Heart left ventricle (tissue), 16 donors: ENCODE measurements at regions not wholly inside any gene's neighbourhood (a gene's known extent, or its start where the extent isn't known, plus 50 kb on each side); places are given as distances from the start of the nearest gene placed in this dataset.

ENCODE experiments used
- ATAC-seq, 4 donors: fragments of 200-7000 bp; cut with Tn5 transposase; one replicate each; pipeline ENCODE4 v1.9.1; 2020 to 2022; ENCODE audit warnings: moderate library complexity in 4 of 4, mild to moderate bottlenecking in 3 of 4, moderate number of reproducible peaks in 1 of 4
- DNase-seq, 5 donors: peaks; one replicate each; pipeline ENCODE4 v3.0.0-alpha.2; 2020
- H3K27ac ChIP-seq, 12 donors: fragments of 200-600 bp; sonication (generic) in 4 of 12; one replicate each; pipeline versions ENCODE4 v1.5.0 to v1.8.0; 2016 to 2022; ENCODE audit warnings: mild to moderate bottlenecking in 2 of 12
- H3K27me3 ChIP-seq, 9 donors: fragments of 200-600 bp; sonication (generic) in 2 of 9; one replicate each; pipeline versions ENCODE4 v1.5.1 to v1.8.0; 2016 to 2022; ENCODE audit warnings: mild to moderate bottlenecking in 3 of 9
- H3K36me3 ChIP-seq, 9 donors: fragments of 200-600 bp; sonication (generic) in 2 of 9; one replicate each; pipeline versions ENCODE4 v1.5.0 to v1.8.0; 2018 to 2022; ENCODE audit warnings: mild to moderate bottlenecking in 2 of 9
- H3K4me1 ChIP-seq, 12 donors: fragments of 200-600 bp; sonication (generic) in 4 of 12; one replicate each; pipeline versions ENCODE4 v1.5.0 to v1.8.0; 2016 to 2022; ENCODE audit warnings: mild to moderate bottlenecking in 3 of 12
- H3K4me3 ChIP-seq, 12 donors: fragments of 200-600 bp; sonication (generic) in 4 of 12; one replicate each; pipeline versions ENCODE4 v1.5.0 to v1.8.0; 2017 to 2022; ENCODE audit warnings: mild to moderate bottlenecking in 9 of 12, moderate library complexity in 4 of 12
- H3K9me3 ChIP-seq, 12 donors: fragments of 200-600 bp; sonication (generic) in 4 of 12; one replicate each; pipeline versions ENCODE4 v1.5.0 to v1.8.0; 2016 to 2022; ENCODE audit warnings: mild to moderate bottlenecking in 1 of 12
- POLR2A ChIP-seq, 2 donors: fragments of 450-650 bp; IDR thresholded peaks; one replicate each; pipeline ENCODE4 v1.6.1; 2017; ENCODE audit warnings: antibody characterized with exemption in 2 of 2, mild to moderate bottlenecking in 2 of 2, moderate library complexity in 2 of 2
- WGBS, 4 donors: extraction: QIAGEN DNeasy Blood & Tissue Kit in 2 of 4; methylation state at CpG; one replicate each; pipeline versions ENCODE4 v1.1.5 to v1.1.7; 2013 to 2018; 5-methylcytosine and 5-hydroxymethylcytosine counted together
- intact Hi-C, 10 donors: fragments of 100-400 bp; cut with DNase I; formaldehyde crosslinking; loops; one replicate each; pipeline versions ENCODE4 v1.11.1 to v1.14.2; 2022
- TF ChIP-seq, protein P1 (sequence below), 12 donors: fragments of 200-600 bp; sonication (generic) in 4 of 12; IDR thresholded peaks; one replicate each; pipeline versions ENCODE4 v1.5.0 to v1.8.0; 2018 to 2022; ENCODE audit warnings: antibody characterized with exemption in 12 of 12, mild to moderate bottlenecking in 5 of 12
- donor health status: ischemic (EF 13 %, LVEDD 7.1; RV severe dilation, severe dysfunction).
- donor health status: healthy with polysubstance abuse.
- donor health status: DM: no; HTN: yes; CAD: no.
- donor health status: DM: no; HTN: no; CAD: no.
- donor health status: ischemic (EF 25% LVEDD 6.9; RV normal size, moderate dysfunction).
- donor health status: ischemic (EF 25% LVEDD 5.7; RV mildly dilated, moderate dysfunction).
- donor health status: healthy.
- donor health status: DM: yes; HTN: yes; CAD: no.
- donor health status: ischemic (EF 35%, LVEDD 5.7; RV mildly dilated, moderate dysfunction).
- donor health status: nonischemic (EF 11% LVEDD 7.7; RV severe dilation, severe dysfunction).
- donor health status: DM: yes; HTN: yes; CAD: no.
- donor health status: PGD.
- donor health status: ischemic (EF 29% LVEDD 5.4; RV normal size, mild dysfunction).
- donor health status: nonischemic (EF 23%, LVEDD 6.1; RV moderate dilation, normal function).

DNA sequence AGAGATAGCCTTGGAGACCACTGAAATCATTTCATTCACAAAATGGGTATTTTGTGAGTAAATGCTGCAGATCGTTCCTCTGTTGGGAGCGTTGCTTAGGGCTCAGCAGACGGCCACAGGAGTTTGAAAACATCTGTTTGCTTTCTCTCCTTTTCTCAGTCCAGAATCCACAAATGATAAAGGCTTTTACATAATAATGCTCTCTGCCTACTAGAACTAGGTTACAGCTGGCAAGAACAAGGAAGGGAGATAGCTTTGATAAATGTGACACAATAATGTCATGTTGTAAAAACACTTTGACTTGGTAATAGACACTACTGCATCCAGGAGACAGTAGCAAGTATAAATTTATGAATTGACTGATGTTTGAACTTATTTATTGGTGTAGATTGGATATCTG lies 1072.4 kb upstream of the CDH6 start:
- Histone ChIP-seq H3K36me3 (no peaks in the 10 kb centered on the region), H3K27me3 (no peaks in the 10 kb centered on the region), H3K27ac (no peak overlapping the region), H3K4me3 (no peak overlapping the region), H3K4me1 (no peaks in the 10 kb centered on the region), H3K9me3 (no peaks in the 10 kb centered on the region)
- WGBS, 4 donors, result 47 to 67% (median 58%) methylated on average over 3 of the region's 3 CpGs
- no peak for DNase-seq
- no peak for ATAC-seq
- intact Hi-C loops, result no loop called here
- TF ChIP-seq POLR2A (IDR thresholded peaks at IDR 0.05), result no peak
- TF ChIP-seq, protein P1, sequence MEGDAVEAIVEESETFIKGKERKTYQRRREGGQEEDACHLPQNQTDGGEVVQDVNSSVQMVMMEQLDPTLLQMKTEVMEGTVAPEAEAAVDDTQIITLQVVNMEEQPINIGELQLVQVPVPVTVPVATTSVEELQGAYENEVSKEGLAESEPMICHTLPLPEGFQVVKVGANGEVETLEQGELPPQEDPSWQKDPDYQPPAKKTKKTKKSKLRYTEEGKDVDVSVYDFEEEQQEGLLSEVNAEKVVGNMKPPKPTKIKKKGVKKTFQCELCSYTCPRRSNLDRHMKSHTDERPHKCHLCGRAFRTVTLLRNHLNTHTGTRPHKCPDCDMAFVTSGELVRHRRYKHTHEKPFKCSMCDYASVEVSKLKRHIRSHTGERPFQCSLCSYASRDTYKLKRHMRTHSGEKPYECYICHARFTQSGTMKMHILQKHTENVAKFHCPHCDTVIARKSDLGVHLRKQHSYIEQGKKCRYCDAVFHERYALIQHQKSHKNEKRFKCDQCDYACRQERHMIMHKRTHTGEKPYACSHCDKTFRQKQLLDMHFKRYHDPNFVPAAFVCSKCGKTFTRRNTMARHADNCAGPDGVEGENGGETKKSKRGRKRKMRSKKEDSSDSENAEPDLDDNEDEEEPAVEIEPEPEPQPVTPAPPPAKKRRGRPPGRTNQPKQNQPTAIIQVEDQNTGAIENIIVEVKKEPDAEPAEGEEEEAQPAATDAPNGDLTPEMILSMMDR (IDR thresholded peaks at IDR 0.05), result no peak

DNA sequence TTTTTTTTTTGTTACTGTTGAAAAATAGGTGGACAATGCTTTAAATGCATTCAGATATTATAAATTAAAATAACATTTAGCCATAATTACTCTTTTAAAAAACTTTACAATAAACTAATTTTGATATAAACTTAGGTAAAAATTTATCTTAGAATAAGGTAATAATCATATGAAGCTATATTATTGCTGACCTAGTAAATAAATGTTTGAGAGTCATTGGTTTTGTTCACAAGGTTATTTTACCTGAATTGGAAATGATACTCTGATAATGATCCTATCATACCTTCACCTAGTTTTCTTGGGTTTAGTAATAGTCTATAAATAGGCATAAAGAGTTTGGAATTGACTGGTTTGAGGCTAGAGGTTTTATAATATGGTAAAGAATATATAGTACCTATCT lies 1076.4 kb upstream of the CDH6 start:
- H3K27ac ChIP-seq, result no peak overlapping the region

DNA sequence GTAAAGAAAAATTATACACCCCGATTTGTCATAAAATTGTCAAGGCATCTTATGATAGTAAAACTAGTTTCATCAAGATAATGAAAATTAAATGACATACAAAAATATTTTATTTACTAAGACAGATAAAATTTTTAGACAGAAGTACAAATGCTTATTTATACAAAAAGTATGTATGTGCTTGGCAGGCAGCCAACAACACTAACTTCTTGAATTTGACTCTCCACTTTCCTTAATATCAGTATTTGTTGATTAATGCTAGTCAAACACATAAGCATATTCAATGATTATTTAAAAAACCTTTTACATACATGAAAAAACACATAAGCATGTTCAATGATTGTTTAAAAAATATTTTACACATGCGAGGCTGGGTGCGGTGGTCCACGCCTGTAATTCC lies 1079.9 kb upstream of the CDH6 start:
- intact Hi-C loops, result no loop called here
- Histone ChIP-seq H3K4me1 (no peaks in the 10 kb centered on the region), H3K27ac (no peak overlapping the region), H3K4me3 (no peak overlapping the region), H3K9me3 (peaks cover 0 to 3% (median 0%) of the 10 kb centered on the region in 12 donors), H3K36me3 (no peaks in the 10 kb centered on the region), H3K27me3 (no peaks in the 10 kb centered on the region)
- WGBS, 4 donors, result 85 to 90% (median 87%) methylated on average over 4 of the region's 4 CpGs
- ATAC-seq, result no peak
- DNase-seq, result no peak
- TF ChIP-seq, protein P1 (IDR thresholded peaks at IDR 0.05), result no peak
- TF ChIP-seq POLR2A (IDR thresholded peaks at IDR 0.05), result no peak

More for the DNA sequence above, 1076.4 kb upstream of the CDH6 start:
- ATAC-seq (no peak), DNase-seq (no peak)
- no peak overlapping the region for H3K4me3 ChIP-seq
- intact Hi-C loops, result no loop called here
- TF ChIP-seq, protein P1 (IDR thresholded peaks at IDR 0.05), result no peak
- no peak for TF ChIP-seq POLR2A (IDR thresholded peaks at IDR 0.05)
- no peaks in the 10 kb centered on the region for H3K4me1 ChIP-seq
- peaks cover 0 to 3% (median 0%) of the 10 kb centered on the region in 12 donors for H3K9me3 ChIP-seq
- no peaks in the 10 kb centered on the region for H3K36me3 ChIP-seq
- no peaks in the 10 kb centered on the region for H3K27me3 ChIP-seq

DNA sequence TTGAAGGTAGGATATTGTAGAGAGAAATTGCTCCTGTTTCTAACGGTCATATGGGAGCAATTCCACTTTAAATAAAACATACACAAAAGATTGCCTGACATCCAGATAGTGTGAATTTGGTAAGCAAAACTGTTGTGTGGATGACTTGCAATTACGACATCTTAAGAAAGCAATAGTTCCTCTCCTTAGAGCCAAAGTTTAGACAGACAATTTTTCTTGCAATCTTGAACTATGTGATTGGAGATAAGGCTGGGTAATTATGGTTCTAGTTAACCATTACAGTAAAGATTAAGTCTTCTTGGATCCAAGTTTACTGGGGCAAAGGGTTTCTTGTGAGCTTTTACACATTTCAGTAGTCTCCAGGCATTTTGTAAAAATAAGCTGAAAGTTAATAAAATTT lies 1080.6 kb upstream of the CDH6 start:
- 55 to 67% (median 62%) methylated on average over 2 of the region's 2 CpGs for WGBS, 4 donors
- DNase-seq (no peak), ATAC-seq (no peak)
- TF ChIP-seq, protein P1 (IDR thresholded peaks at IDR 0.05), result no peak
- no peak for TF ChIP-seq POLR2A (IDR thresholded peaks at IDR 0.05)
- intact Hi-C loops, result no loop called here
- Histone ChIP-seq H3K4me3 (no peak overlapping the region), H3K36me3 (no peaks in the 10 kb centered on the region), H3K9me3 (peaks cover 0 to 3% (median 0%) of the 10 kb centered on the region in 12 donors), H3K27me3 (no peaks in the 10 kb centered on the region), H3K27ac (no peak overlapping the region), H3K4me1 (no peaks in the 10 kb centered on the region)
